Lung (tissue), 11 donors: ENCODE measurements at regions not wholly inside any gene's neighbourhood (a gene's known extent, or its start where the extent isn't known, plus 50 kb on each side); places are given as distances from the start of the nearest gene placed in this dataset.

ENCODE experiments used
- ATAC-seq: fragments of 200-7000 bp; cut with Tn5 transposase; one replicate; pipeline ENCODE4 v1.9.1; 2020; ENCODE audit warnings: moderate number of reproducible peaks; ENCODE audit not compliant: insufficient read depth, low FRiP score
- DNase-seq, 3 donors: peaks; one replicate each; pipeline ENCODE4 v3.0.0-alpha.2; 2013 to 2017
- H3K27ac ChIP-seq, 2 donors: one replicate each; pipeline ENCODE4 v1.5.1; 2013; ENCODE audit warnings: mild to moderate bottlenecking in 2 of 2, moderate library complexity in 2 of 2, control low read depth in 1 of 2, inconsistent platforms in 1 of 2, low read depth in 1 of 2, low read length in 1 of 2
- H3K27me3 ChIP-seq, 3 donors: one replicate each; pipeline ENCODE4 v1.5.1; 2013; ENCODE audit warnings: low read length in 2 of 3; ENCODE audit not compliant: control insufficient read depth in 3 of 3, insufficient read depth in 3 of 3
- H3K36me3 ChIP-seq, 4 donors: one replicate each; pipeline ENCODE4 v1.5.1; 2013; ENCODE audit warnings: low read length in 4 of 4, mild to moderate bottlenecking in 1 of 4, moderate library complexity in 1 of 4; ENCODE audit not compliant: control insufficient read depth in 4 of 4, insufficient read depth in 4 of 4
- H3K4me1 ChIP-seq, 5 donors: one replicate each; pipeline ENCODE4 v1.5.1; 2013; ENCODE audit warnings: low read length in 5 of 5, mild to moderate bottlenecking in 2 of 5, moderate library complexity in 1 of 5; ENCODE audit not compliant: control insufficient read depth in 5 of 5, insufficient read depth in 5 of 5
- H3K4me3 ChIP-seq: one replicate; pipeline ENCODE4 v1.5.1; 2013; ENCODE audit warnings: mild to moderate bottlenecking, control low read depth, moderate library complexity
- H3K9ac ChIP-seq, 2 donors: one replicate each; pipeline ENCODE4 v1.5.1; 2013; ENCODE audit warnings: low read length in 2 of 2, control low read depth in 1 of 2; ENCODE audit not compliant: insufficient read depth in 1 of 2
- H3K9me3 ChIP-seq, 4 donors: one replicate each; pipeline ENCODE4 v1.5.1; 2013; ENCODE audit warnings: low read length in 3 of 4, mild to moderate bottlenecking in 1 of 4, moderate library complexity in 1 of 4; ENCODE audit not compliant: control insufficient read depth in 4 of 4, insufficient read depth in 3 of 4
- CTCF ChIP-seq: IDR thresholded peaks from 2 replicates; pipeline ENCODE4 v1.5.1; 2012; ENCODE audit warnings: mild to moderate bottlenecking; ENCODE audit errors: control extremely low read depth, extremely low read depth
- WGBS, 2 donors: extraction: QIAGEN DNeasy Blood & Tissue Kit; methylation state at CpG; one replicate each; pipeline ENCODE4 v1.1.7; 2013; 5-methylcytosine and 5-hydroxymethylcytosine counted together
- donor health status: control.
- donor health status: control.
- donor health status: Bipolar disorder and iron deficiency.
- donor health status: healthy.
- donor health status: DM: yes; HTN: yes; CAD: no.

GRCh38 chr4:89489338-89489771 is 181.8 kb upstream of the GPRIN3 start:
- Histone ChIP-seq H3K9me3 (no peaks in the 10 kb centered on the region), H3K36me3 (no peaks in the 10 kb centered on the region), H3K4me1 (peaks cover 0 to 19% (median 0%) of the 10 kb centered on the region in 5 donors), H3K9ac (no peak overlapping the region), H3K27ac (no peak overlapping the region), H3K4me3 (no peak overlapping the region), H3K27me3 (no peaks in the 10 kb centered on the region)
- DNase-seq (peak in 2 of 3 donors; percentile 22 to 23), ATAC-seq (no peak)
- TF ChIP-seq CTCF: no peak
- WGBS, 2 donors: 38 to 40% methylated on average over 13 of the region's 13 CpGs

- TF ChIP-seq CTCF: no peak
- Histone ChIP-seq H3K27me3 (no peaks in the 10 kb centered on the region), H3K4me1 (peaks cover 0 to 19% (median 0%) of the 10 kb centered on the region in 5 donors), H3K36me3 (no peaks in the 10 kb centered on the region), H3K9ac (no peak overlapping the region), H3K27ac (no peak overlapping the region), H3K9me3 (no peaks in the 10 kb centered on the region), H3K4me3 (no peak overlapping the region)
- WGBS, 2 donors: 40 to 58% methylated on average over 3 of the region's 3 CpGs
- no peak for ATAC-seq
- DNase-seq: no peak
These were observed 181.1 kb upstream of the GPRIN3 start for GRCh38 chr4:89488736-89489135.

GRCh38 chr4:89486673-89487072 is 179.1 kb upstream of the GPRIN3 start:
- H3K27me3 ChIP-seq: no peaks in the 10 kb centered on the region
- no peaks in the 10 kb centered on the region for H3K36me3 ChIP-seq
- H3K27ac ChIP-seq: no peak overlapping the region
- H3K4me1 ChIP-seq: peaks cover 0 to 1% (median 0%) of the 10 kb centered on the region in 5 donors
- no peak overlapping the region for H3K9ac ChIP-seq
- no peak for TF ChIP-seq CTCF
- DNase-seq (no peak), ATAC-seq (no peak)
- H3K9me3 ChIP-seq: no peaks in the 10 kb centered on the region
- H3K4me3 ChIP-seq: no peak overlapping the region

GRCh38 chr4:89486042-89486441 is 178.4 kb upstream of the GPRIN3 start:
- WGBS, 2 donors: 38 to 40% methylated on average over 3 of the region's 3 CpGs
- Histone ChIP-seq H3K27ac (no peak overlapping the region), H3K4me1 (no peaks in the 10 kb centered on the region), H3K36me3 (no peaks in the 10 kb centered on the region), H3K27me3 (no peaks in the 10 kb centered on the region), H3K4me3 (no peak overlapping the region), H3K9ac (no peak overlapping the region), H3K9me3 (no peaks in the 10 kb centered on the region)
- no peak for TF ChIP-seq CTCF
- ATAC-seq: no peak
- DNase-seq: peak in 2 of 3 donors; percentile 57 to 59
